ENCODE measurements at regions not wholly inside any gene's neighbourhood (a gene's known extent, or its start where the extent isn't known, plus 50 kb on each side); places are given as distances from the start of the nearest gene placed in this dataset.

GRCh38 chr2:234287650-234288049, 209.2 kb downstream of the ARL4C start:
- Histone ChIP-seq H3K36me3 (replicated peaks in 1 of 2; ENCODE audit: control insufficient read depth in 1 of 2, insufficient read depth in 2 of 2, low read length in 2 of 2) (no peaks in the 10 kb centered on the region), H3K4me1 (ENCODE audit: control insufficient read depth in 1 of 2, insufficient read depth in 2 of 2, low read length in 2 of 2) (peaks cover 29 to 31% of the 10 kb centered on the region in 2 donors), H3K27me3 (ENCODE audit: control insufficient read depth in 2 of 2, insufficient read depth in 2 of 2, low read length in 2 of 2) (no peaks in the 10 kb centered on the region), H3K27ac (ENCODE audit: low read depth in 1 of 2, low read length in 2 of 2) (no peak overlapping the region), H3K9me3 (replicated peaks in 1 of 2; ENCODE audit: control insufficient read depth in 1 of 2, insufficient read depth in 1 of 2, low read length in 2 of 2) (no peaks in the 10 kb centered on the region), H3K9ac (ENCODE audit: insufficient read depth, low read length, poor library complexity, severe bottlenecking) (no peak overlapping the region), H3K79me2 (ENCODE audit: insufficient read depth, low read length) (no peaks in the 10 kb centered on the region), H3K4me3 (replicated peaks in 1 of 3; ENCODE audit: low read depth in 2 of 3, low read length in 3 of 3) (no peak overlapping the region), H3K4me2 (replicated peaks; ENCODE audit: extremely low read depth, low read length, poor library complexity, severe bottlenecking) (no peak overlapping the region), H2AFZ (ENCODE audit: insufficient read depth, low read depth, low read length, poor library complexity, severe bottlenecking) (no peak overlapping the region), H4K20me1 (ENCODE audit: insufficient read depth, low read length) (no peaks in the 10 kb centered on the region)
- peaks cover 0 to 17% (median 4%) of the 10 kb centered on the region in 7 donors for H3K9me3 Mint-ChIP-seq
- TF ChIP-seq, protein P1, sequence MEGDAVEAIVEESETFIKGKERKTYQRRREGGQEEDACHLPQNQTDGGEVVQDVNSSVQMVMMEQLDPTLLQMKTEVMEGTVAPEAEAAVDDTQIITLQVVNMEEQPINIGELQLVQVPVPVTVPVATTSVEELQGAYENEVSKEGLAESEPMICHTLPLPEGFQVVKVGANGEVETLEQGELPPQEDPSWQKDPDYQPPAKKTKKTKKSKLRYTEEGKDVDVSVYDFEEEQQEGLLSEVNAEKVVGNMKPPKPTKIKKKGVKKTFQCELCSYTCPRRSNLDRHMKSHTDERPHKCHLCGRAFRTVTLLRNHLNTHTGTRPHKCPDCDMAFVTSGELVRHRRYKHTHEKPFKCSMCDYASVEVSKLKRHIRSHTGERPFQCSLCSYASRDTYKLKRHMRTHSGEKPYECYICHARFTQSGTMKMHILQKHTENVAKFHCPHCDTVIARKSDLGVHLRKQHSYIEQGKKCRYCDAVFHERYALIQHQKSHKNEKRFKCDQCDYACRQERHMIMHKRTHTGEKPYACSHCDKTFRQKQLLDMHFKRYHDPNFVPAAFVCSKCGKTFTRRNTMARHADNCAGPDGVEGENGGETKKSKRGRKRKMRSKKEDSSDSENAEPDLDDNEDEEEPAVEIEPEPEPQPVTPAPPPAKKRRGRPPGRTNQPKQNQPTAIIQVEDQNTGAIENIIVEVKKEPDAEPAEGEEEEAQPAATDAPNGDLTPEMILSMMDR (IDR thresholded peaks at IDR 0.05): no peak
- H3K4me3 Mint-ChIP-seq: no peak overlapping the region
- H3K4me1 Mint-ChIP-seq: peaks cover 41% of the 10 kb centered on the region
- intact Hi-C loops (cut with micrococcal nuclease): loop anchor here (5.0 to 10.0 kb wide), 2 partner anchors 87 to 215 kb away; no protein-coding TSS in a partner anchor
- no peak overlapping the region for H3K27ac Mint-ChIP-seq
- DNase-seq: no peak
- peaks cover 6 to 11% (median 10%) of the 10 kb centered on the region in 3 donors for H3K27me3 Mint-ChIP-seq (ENCODE audit: low read depth in 3 of 3)
- 90% methylated on average over 2 of the region's 3 CpGs for WGBS (ENCODE audit: insufficient coverage)
- H3K36me3 Mint-ChIP-seq: peaks cover 4 to 6% of the 10 kb centered on the region in 2 donors

DNA sequence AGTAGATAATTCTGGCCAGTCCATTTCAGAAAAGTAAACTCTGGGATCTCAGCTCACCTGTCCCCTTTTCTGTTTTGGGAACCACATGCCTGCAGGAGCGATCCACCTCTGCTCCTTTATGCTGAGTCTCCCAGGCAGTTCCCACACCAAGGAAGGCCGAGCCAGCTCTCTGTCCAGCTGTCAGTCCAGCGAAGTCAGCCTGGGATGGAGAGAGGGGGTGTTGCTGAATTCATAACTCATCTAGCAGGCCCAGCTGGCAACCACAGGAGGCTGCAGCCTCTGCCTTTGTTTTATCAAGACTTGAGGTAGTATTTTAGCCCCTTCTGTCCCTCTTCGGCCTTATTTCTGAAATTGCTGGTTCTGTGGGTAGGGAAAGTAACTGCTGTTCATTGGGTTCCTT, 209.9 kb downstream of the ARL4C start:
- no peak overlapping the region for H3K4me3 ChIP-seq (replicated peaks in 1 of 3; ENCODE audit: low read depth in 2 of 3, low read length in 3 of 3)
- H3K4me3 Mint-ChIP-seq: no peak overlapping the region
- H3K4me1 Mint-ChIP-seq: peaks cover 34% of the 10 kb centered on the region
- intact Hi-C loops (cut with micrococcal nuclease): loop anchor here (5.0 to 10.0 kb wide), 2 partner anchors 88 to 215 kb away; no protein-coding TSS in a partner anchor
- H3K36me3 Mint-ChIP-seq: peaks cover 4 to 5% of the 10 kb centered on the region in 2 donors
- no peaks in the 10 kb centered on the region for H3K9me3 ChIP-seq (replicated peaks in 1 of 2; ENCODE audit: control insufficient read depth in 1 of 2, insufficient read depth in 1 of 2, low read length in 2 of 2)
- H3K27me3 ChIP-seq (ENCODE audit: control insufficient read depth in 2 of 2, insufficient read depth in 2 of 2, low read length in 2 of 2): no peaks in the 10 kb centered on the region
- no peak overlapping the region for H2AFZ ChIP-seq (ENCODE audit: insufficient read depth, low read depth, low read length, poor library complexity, severe bottlenecking)
- TF ChIP-seq, protein P1 (IDR thresholded peaks at IDR 0.05): no peak
- no peak for DNase-seq
- no peak overlapping the region for H3K9ac ChIP-seq (ENCODE audit: insufficient read depth, low read length, poor library complexity, severe bottlenecking)
- H3K4me1 ChIP-seq (ENCODE audit: control insufficient read depth in 1 of 2, insufficient read depth in 2 of 2, low read length in 2 of 2): peaks cover 22 to 25% of the 10 kb centered on the region in 2 donors
- no peak overlapping the region for H3K27ac ChIP-seq (ENCODE audit: low read depth in 1 of 2, low read length in 2 of 2)
- H3K27me3 Mint-ChIP-seq (ENCODE audit: low read depth in 3 of 3): peaks cover 6 to 15% (median 12%) of the 10 kb centered on the region in 3 donors
- no peaks in the 10 kb centered on the region for H3K79me2 ChIP-seq (ENCODE audit: insufficient read depth, low read length)
- no peaks in the 10 kb centered on the region for H4K20me1 ChIP-seq (ENCODE audit: insufficient read depth, low read length)
- H3K36me3 ChIP-seq (replicated peaks in 1 of 2; ENCODE audit: control insufficient read depth in 1 of 2, insufficient read depth in 2 of 2, low read length in 2 of 2): no peaks in the 10 kb centered on the region
- H3K9me3 Mint-ChIP-seq: peaks cover 0 to 11% (median 2%) of the 10 kb centered on the region in 7 donors
- 80% methylated on average over 1 of the region's 4 CpGs for WGBS (ENCODE audit: insufficient coverage)
- no peak overlapping the region for H3K4me2 ChIP-seq (replicated peaks; ENCODE audit: extremely low read depth, low read length, poor library complexity, severe bottlenecking)
- H3K27ac Mint-ChIP-seq: no peak overlapping the region
